Ishikawa (cell line): ENCODE measurements at regions not wholly inside any gene's neighbourhood (a gene's known extent, or its start where the extent isn't known, plus 50 kb on each side); places are given as distances from the start of the nearest gene placed in this dataset.

ENCODE experiments used
- RAD21 ChIP-seq: IDR thresholded peaks from 2 replicates; pipeline ENCODE4 v1.6.1; 2012; ENCODE audit warnings: low read depth
- TEAD4 ChIP-seq: IDR thresholded peaks from 2 replicates; pipeline ENCODE4 v1.6.1; 2012
- ZBTB7A ChIP-seq: IDR thresholded peaks from 2 replicates; pipeline ENCODE4 v1.6.1; 2012; ENCODE audit warnings: low read depth
- TF ChIP-seq, protein P1 (sequence below): IDR thresholded peaks from 2 replicates; pipeline ENCODE4 v1.6.1; 2012; ENCODE audit warnings: low read depth, mild to moderate bottlenecking

DNA sequence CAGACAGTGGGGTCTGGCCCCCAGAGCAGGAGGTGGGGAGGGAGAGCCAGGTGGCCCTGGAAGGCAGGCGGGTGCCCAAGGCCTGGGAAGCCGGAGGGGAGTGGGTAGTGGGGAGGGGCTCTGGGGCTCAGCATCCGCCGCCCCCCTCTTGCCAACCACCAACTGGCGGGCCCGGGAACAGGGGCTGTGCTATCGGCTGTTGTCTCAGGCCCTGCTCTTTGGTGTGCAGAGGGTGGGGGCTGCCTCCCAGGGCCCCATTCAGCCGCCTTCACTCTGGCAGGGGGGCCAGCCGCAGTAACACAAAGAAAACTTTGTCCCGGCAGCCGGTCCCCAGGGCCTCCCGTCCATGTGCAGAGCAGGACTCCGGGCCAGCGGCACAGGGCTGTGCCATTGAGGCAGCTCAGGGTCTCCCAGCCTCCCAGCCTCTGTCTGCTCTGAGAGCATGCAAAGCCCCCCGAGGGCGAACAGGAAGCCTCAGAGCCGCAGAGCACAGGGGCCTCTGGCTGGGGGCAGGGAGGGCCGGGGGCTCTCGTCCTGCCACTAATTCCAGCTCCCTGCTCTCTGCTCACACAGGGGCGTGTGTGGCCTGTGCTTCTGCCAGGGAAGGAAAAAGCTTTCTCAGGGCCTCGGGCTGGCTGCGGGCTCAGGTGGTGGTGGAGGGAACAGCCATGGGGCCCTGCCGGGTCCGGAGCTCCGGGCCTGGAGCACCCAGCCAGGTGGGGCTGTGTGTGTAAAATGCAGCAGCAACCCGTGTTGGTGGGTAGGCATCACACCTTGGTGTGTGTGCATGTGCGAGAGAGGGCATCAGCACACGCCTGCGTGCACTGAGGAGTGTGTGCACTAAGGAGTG lies 54.2 kb upstream of the NOTCH1 start:
- TF ChIP-seq, protein P1, sequence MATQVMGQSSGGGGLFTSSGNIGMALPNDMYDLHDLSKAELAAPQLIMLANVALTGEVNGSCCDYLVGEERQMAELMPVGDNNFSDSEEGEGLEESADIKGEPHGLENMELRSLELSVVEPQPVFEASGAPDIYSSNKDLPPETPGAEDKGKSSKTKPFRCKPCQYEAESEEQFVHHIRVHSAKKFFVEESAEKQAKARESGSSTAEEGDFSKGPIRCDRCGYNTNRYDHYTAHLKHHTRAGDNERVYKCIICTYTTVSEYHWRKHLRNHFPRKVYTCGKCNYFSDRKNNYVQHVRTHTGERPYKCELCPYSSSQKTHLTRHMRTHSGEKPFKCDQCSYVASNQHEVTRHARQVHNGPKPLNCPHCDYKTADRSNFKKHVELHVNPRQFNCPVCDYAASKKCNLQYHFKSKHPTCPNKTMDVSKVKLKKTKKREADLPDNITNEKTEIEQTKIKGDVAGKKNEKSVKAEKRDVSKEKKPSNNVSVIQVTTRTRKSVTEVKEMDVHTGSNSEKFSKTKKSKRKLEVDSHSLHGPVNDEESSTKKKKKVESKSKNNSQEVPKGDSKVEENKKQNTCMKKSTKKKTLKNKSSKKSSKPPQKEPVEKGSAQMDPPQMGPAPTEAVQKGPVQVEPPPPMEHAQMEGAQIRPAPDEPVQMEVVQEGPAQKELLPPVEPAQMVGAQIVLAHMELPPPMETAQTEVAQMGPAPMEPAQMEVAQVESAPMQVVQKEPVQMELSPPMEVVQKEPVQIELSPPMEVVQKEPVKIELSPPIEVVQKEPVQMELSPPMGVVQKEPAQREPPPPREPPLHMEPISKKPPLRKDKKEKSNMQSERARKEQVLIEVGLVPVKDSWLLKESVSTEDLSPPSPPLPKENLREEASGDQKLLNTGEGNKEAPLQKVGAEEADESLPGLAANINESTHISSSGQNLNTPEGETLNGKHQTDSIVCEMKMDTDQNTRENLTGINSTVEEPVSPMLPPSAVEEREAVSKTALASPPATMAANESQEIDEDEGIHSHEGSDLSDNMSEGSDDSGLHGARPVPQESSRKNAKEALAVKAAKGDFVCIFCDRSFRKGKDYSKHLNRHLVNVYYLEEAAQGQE, result no peak
- TF ChIP-seq RAD21 (no peak), ZBTB7A (no peak), TEAD4 (no peak)
